ENCODE measurements at regions not wholly inside any gene's neighbourhood (a gene's known extent, or its start where the extent isn't known, plus 50 kb on each side); places are given as distances from the start of the nearest gene placed in this dataset.

DNA sequence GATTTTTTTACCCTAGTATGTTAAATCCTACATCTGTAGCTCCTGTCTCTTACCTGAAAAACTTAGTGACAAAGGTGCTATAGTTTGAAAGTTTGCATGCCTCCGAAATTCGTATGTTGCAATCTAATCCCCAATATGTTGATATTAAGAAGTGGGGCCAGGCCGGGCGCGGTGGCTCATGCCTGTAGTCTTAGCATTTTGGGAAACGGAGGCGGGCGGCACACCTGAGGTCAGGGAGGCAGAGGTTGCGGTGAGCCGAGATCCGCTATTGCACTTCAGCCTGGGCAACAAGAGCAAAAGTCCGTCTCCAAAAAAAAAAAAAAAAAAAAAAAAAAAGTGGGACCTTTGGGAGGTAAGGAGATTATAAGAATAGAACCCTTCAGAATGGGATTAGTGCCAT lies 471.3 kb upstream of the TECRL start:
- TF ChIP-seq, protein P1, sequence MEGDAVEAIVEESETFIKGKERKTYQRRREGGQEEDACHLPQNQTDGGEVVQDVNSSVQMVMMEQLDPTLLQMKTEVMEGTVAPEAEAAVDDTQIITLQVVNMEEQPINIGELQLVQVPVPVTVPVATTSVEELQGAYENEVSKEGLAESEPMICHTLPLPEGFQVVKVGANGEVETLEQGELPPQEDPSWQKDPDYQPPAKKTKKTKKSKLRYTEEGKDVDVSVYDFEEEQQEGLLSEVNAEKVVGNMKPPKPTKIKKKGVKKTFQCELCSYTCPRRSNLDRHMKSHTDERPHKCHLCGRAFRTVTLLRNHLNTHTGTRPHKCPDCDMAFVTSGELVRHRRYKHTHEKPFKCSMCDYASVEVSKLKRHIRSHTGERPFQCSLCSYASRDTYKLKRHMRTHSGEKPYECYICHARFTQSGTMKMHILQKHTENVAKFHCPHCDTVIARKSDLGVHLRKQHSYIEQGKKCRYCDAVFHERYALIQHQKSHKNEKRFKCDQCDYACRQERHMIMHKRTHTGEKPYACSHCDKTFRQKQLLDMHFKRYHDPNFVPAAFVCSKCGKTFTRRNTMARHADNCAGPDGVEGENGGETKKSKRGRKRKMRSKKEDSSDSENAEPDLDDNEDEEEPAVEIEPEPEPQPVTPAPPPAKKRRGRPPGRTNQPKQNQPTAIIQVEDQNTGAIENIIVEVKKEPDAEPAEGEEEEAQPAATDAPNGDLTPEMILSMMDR (IDR thresholded peaks at IDR 0.05) = no peak
- TF ChIP-seq POLR2A (IDR thresholded peaks at IDR 0.05) = no peak

Measured in uterus (tissue), 2 donors.